Esophagus muscularis mucosa (tissue), 4 donors: ENCODE measurements at regions not wholly inside any gene's neighbourhood (a gene's known extent, or its start where the extent isn't known, plus 50 kb on each side); places are given as distances from the start of the nearest gene placed in this dataset.

Experiments
- DNase-seq: peaks from one replicate; pipeline ENCODE4 v3.0.0-alpha.2; 2017; ENCODE audit errors: extremely low spot score
- H3K27ac ChIP-seq, 4 donors: fragments of 200-600 bp; sonication (generic); replicated peaks in 1 of 4; 1 replicate in 3 of 4; 2 replicates in 1 of 4; pipeline ENCODE4 v1.5.1; 2016 to 2019; ENCODE audit warnings: mild to moderate bottlenecking in 1 of 4
- H3K27me3 ChIP-seq, 4 donors: fragments of 200-600 bp; sonication (generic); one replicate each; pipeline versions ENCODE4 v1.5.1 to v1.6.0; 2016 to 2019
- H3K36me3 ChIP-seq, 4 donors: fragments of 200-600 bp; sonication (generic); one replicate each; pipeline ENCODE4 v1.5.1; 2016 to 2019
- H3K4me1 ChIP-seq, 4 donors: fragments of 200-600 bp; sonication (generic); one replicate each; pipeline ENCODE4 v1.5.1; 2016 to 2019
- H3K4me3 ChIP-seq, 4 donors: fragments of 200-600 bp; sonication (generic); 1 replicate in 2 of 4; 2 replicates in 2 of 4; pipeline ENCODE4 v1.5.1; 2016 to 2019; ENCODE audit warnings: mild to moderate bottlenecking in 4 of 4, moderate library complexity in 1 of 4
- H3K9me3 ChIP-seq, 4 donors: fragments of 200-600 bp; sonication (generic); 1 replicate in 3 of 4; 2 replicates in 1 of 4; pipeline ENCODE4 v1.5.1; 2016 to 2019
- CTCF ChIP-seq, 3 experiments: fragments of 200-600 bp in 2 of 3; fragments of 450-650 bp in 1 of 3; sonication (generic) in 2 of 3; IDR thresholded peaks; one replicate each; pipeline ENCODE4 v1.5.1; 2017 to 2019; ENCODE audit warnings: antibody characterized with exemption in 3 of 3, mild to moderate bottlenecking in 2 of 3, moderate library complexity in 1 of 3
- EP300 ChIP-seq: sonication (generic); formaldehyde crosslinking; IDR thresholded peaks from one replicate; pipeline ENCODE4 v1.6.1; 2017; ENCODE audit warnings: antibody characterized with exemption
- POLR2A ChIP-seq: fragments of 450-650 bp; IDR thresholded peaks from one replicate; pipeline ENCODE4 v1.6.1; 2017; ENCODE audit warnings: antibody characterized with exemption, moderate library complexity, mild to moderate bottlenecking, low read depth
- POLR2AphosphoS5 ChIP-seq, 2 donors: sonication (generic); formaldehyde crosslinking; IDR thresholded peaks; one replicate each; pipeline ENCODE4 v1.6.1; 2017; ENCODE audit warnings: antibody characterized with exemption in 2 of 2
- WGBS: methylation state at CpG from one replicate; pipeline ENCODE4 v1.1.5; 2018; 5-methylcytosine and 5-hydroxymethylcytosine counted together
- intact Hi-C: fragments of 100-400 bp; cut with DNase I; formaldehyde crosslinking; loops from one replicate; pipeline ENCODE4 v1.15.1; 2023

GRCh38 chr21:35156293-35157278 is 107.5 kb upstream of the RUNX1 start:
- 76% methylated on average over 4 of the region's 4 CpGs for WGBS
- no peak for TF ChIP-seq POLR2AphosphoS5 (IDR thresholded peaks at IDR 0.05)
- TF ChIP-seq CTCF (IDR thresholded peaks at IDR 0.05) = no peak
- TF ChIP-seq POLR2A = no peak
- no peak for TF ChIP-seq EP300
- Histone ChIP-seq H3K4me1 (no peaks in the 10 kb centered on the region), H3K36me3 (no peaks in the 10 kb centered on the region), H3K4me3 (no peak overlapping the region), H3K27me3 (no peaks in the 10 kb centered on the region), H3K9me3 (no peaks in the 10 kb centered on the region), H3K27ac (no peak overlapping the region)
- intact Hi-C loops = no loop called here
- DNase-seq = peak; percentile 50

GRCh38 chr21:35154788-35155187 is 105.7 kb upstream of the RUNX1 start:
- Histone ChIP-seq H3K4me1 (no peaks in the 10 kb centered on the region), H3K9me3 (no peaks in the 10 kb centered on the region), H3K36me3 (no peaks in the 10 kb centered on the region), H3K27ac (no peak overlapping the region), H3K4me3 (no peak overlapping the region), H3K27me3 (no peaks in the 10 kb centered on the region)
- no peak for DNase-seq
- TF ChIP-seq POLR2A = no peak
- no peak for TF ChIP-seq EP300
- TF ChIP-seq CTCF (IDR thresholded peaks at IDR 0.05) = no peak
- WGBS = 84% methylated on average over 6 of the region's 6 CpGs
- intact Hi-C loops = no loop called here

DNA sequence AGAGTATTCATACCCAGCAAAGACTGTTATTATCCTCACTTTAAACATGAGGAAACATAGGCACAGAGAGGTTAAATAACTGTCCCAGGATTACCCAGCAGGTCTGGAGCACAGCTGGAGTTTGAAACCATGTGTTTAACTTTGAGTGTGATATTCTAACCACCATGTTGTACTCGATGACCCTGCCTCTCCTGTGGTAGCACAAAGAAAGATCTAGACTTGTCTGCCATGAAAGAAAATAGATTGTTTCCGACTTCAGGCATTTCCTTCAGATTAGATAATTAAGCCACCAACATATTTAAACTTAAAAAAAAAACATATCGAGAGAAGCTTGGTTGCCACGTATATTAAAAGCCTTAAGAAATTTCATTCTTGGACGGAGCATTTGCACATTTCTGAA is 104.6 kb upstream of the RUNX1 start:
- DNase-seq = peak; percentile 26
- Histone ChIP-seq H3K27me3 (no peaks in the 10 kb centered on the region), H3K4me1 (no peaks in the 10 kb centered on the region), H3K36me3 (no peaks in the 10 kb centered on the region), H3K27ac (no peak overlapping the region), H3K9me3 (no peaks in the 10 kb centered on the region), H3K4me3 (no peak overlapping the region)
- no peak for TF ChIP-seq POLR2A
- TF ChIP-seq POLR2AphosphoS5 (IDR thresholded peaks at IDR 0.05) = no peak
- TF ChIP-seq EP300 = no peak
- TF ChIP-seq CTCF (IDR thresholded peaks at IDR 0.05) = no peak
- intact Hi-C loops = no loop called here
- 82% methylated on average over 5 of the region's 5 CpGs for WGBS

DNA sequence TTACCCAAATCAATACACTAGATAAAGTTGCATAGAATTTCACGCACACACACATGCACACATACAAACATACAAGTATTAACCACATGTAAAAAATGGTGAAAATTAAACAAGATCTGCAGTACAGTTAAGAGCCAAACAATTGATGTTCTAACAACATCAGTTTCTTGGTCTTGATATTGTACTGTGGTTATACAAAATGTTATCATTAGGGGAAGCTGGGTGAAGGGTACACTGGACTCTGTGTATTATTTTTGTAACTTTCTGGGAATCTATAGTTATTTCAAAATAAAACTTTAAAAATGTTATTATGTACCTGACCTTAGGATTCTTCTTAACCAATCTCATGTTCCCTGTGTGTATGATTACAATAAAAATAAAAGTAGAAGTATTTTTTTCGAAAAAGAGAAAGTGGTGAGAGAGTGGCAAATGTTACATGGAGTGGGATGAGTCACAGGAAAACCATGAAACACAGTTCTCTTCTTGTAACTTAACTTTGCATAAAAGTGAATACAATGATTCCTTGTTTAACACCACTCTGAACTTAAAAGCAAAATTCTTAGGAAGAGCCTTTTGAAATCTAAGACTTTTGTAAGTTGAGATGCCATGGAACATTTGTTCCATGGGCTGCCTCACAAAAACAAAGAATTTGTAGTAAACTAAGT is 101.6 kb upstream of the RUNX1 start:
- no peak overlapping the region for H3K4me3 ChIP-seq
- peaks cover 0 to 3% (median 0%) of the 10 kb centered on the region in 4 donors for H3K27me3 ChIP-seq
- intact Hi-C loops = no loop called here
- H3K36me3 ChIP-seq = no peaks in the 10 kb centered on the region
- no peaks in the 10 kb centered on the region for H3K4me1 ChIP-seq
- H3K27ac ChIP-seq = no peak overlapping the region
- no peak for TF ChIP-seq CTCF (IDR thresholded peaks at IDR 0.05)
- TF ChIP-seq POLR2AphosphoS5 (IDR thresholded peaks at IDR 0.05) = no peak
- TF ChIP-seq POLR2A = no peak
- no peak for TF ChIP-seq EP300
- WGBS = 78% methylated on average over 2 of the region's 2 CpGs
- no peak for DNase-seq
- no peaks in the 10 kb centered on the region for H3K9me3 ChIP-seq
